HepG2 (cell line): ENCODE measurements at regions not wholly inside any gene's neighbourhood (a gene's known extent, or its start where the extent isn't known, plus 50 kb on each side); places are given as distances from the start of the nearest gene placed in this dataset.
A peak's percentile ranks its signal among the peaks of the same experiment; 100 is the strongest.

Source experiments
- ARID2 ChIP-seq: sonication (generic); formaldehyde crosslinking; IDR thresholded peaks from 2 replicates; pipeline ENCODE4 v1.8.1; 2022; ENCODE audit warnings: mild to moderate bottlenecking, missing genetic modification reagents, borderline replicate concordance
- FLYWCH1 ChIP-seq: sonication (generic); formaldehyde crosslinking; IDR thresholded peaks from 2 replicates; pipeline ENCODE4 v1.8.1; 2023; ENCODE audit warnings: mild to moderate bottlenecking, missing genetic modification reagents
- HOXA3 ChIP-seq: sonication (generic); formaldehyde crosslinking; IDR thresholded peaks from 2 replicates; pipeline ENCODE4 v1.5.0; 2020; ENCODE audit warnings: missing genetic modification reagents
- KLF12 ChIP-seq: sonication (generic); formaldehyde crosslinking; IDR thresholded peaks from 2 replicates; pipeline ENCODE4 v1.4.0; 2020; ENCODE audit warnings: missing genetic modification reagents, borderline replicate concordance
- MED8 ChIP-seq: sonication (generic); formaldehyde crosslinking; IDR thresholded peaks from 2 replicates; pipeline ENCODE4 v1.8.1; 2023; ENCODE audit warnings: mild to moderate bottlenecking, missing genetic modification reagents; ENCODE audit not compliant: insufficient replicate concordance
- MYC ChIP-seq: sonication (generic); formaldehyde crosslinking; IDR thresholded peaks from 2 replicates; pipeline ENCODE4 v1.9.0; 2021; ENCODE audit warnings: missing genetic modification reagents, borderline replicate concordance
- NR2F2 ChIP-seq: IDR thresholded peaks from 2 replicates; pipeline ENCODE4 v1.6.1; 2012; ENCODE audit warnings: low read depth, inconsistent platforms, borderline replicate concordance
- SP4 ChIP-seq: sonication (generic); formaldehyde crosslinking; IDR thresholded peaks from 2 replicates; pipeline ENCODE4 v1.8.1; 2023; ENCODE audit warnings: mild to moderate bottlenecking, missing genetic modification reagents
- SPEN ChIP-seq: sonication (generic); formaldehyde crosslinking; IDR thresholded peaks from 2 replicates; pipeline ENCODE4 v1.5.1; 2020; ENCODE audit warnings: low read depth, mild to moderate bottlenecking, missing genetic modification reagents
- TMF1 ChIP-seq: sonication (generic); formaldehyde crosslinking; IDR thresholded peaks from 2 replicates; pipeline ENCODE4 v1.8.1; 2022; ENCODE audit warnings: low read depth, missing genetic modification reagents
- TSC22D2 ChIP-seq: sonication (generic); formaldehyde crosslinking; IDR thresholded peaks from 2 replicates; pipeline ENCODE4 v1.5.1; 2020; ENCODE audit warnings: missing genetic modification reagents, mild to moderate bottlenecking, borderline replicate concordance
- ZC3H13 ChIP-seq: sonication (generic); formaldehyde crosslinking; IDR thresholded peaks from 2 replicates; pipeline ENCODE4 v1.8.1; 2023; ENCODE audit warnings: mild to moderate bottlenecking, missing genetic modification reagents, moderate library complexity
- ZFP37 ChIP-seq: sonication (generic); formaldehyde crosslinking; IDR thresholded peaks from 2 replicates; pipeline ENCODE4 v1.4.0; 2020; ENCODE audit warnings: missing genetic modification reagents, borderline replicate concordance
- ZNF501 ChIP-seq: sonication (generic); formaldehyde crosslinking; IDR thresholded peaks from 2 replicates; pipeline ENCODE4 v1.5.1; 2020; ENCODE audit warnings: mild to moderate bottlenecking, moderate library complexity, missing genetic modification reagents
- TF ChIP-seq, protein P1 (sequence below): sonication (generic); formaldehyde crosslinking; IDR thresholded peaks from 2 replicates; pipeline ENCODE4 v1.4.0; 2020; ENCODE audit warnings: missing genetic modification reagents
- TF ChIP-seq, protein P2 (sequence below): sonication (generic); formaldehyde crosslinking; IDR thresholded peaks from 2 replicates; pipeline ENCODE4 v1.8.1; 2023; ENCODE audit warnings: mild to moderate bottlenecking, missing genetic modification reagents, borderline replicate concordance
- TF ChIP-seq, protein P3 (sequence below): sonication (generic); formaldehyde crosslinking; IDR thresholded peaks from 2 replicates; pipeline ENCODE4 v1.4.0; 2020; ENCODE audit warnings: low read depth, mild to moderate bottlenecking, missing genetic modification reagents
- TF ChIP-seq, protein P4 (sequence below): IDR thresholded peaks from 2 replicates; pipeline ENCODE4 v1.6.1; 2012; ENCODE audit warnings: low read length, improper control_type of control experiment
- TF ChIP-seq, protein P5 (sequence below): sonication (generic); formaldehyde crosslinking; IDR thresholded peaks from 2 replicates; pipeline ENCODE4 v1.4.0; 2020; ENCODE audit warnings: missing genetic modification reagents, mild to moderate bottlenecking, borderline replicate concordance

DNA sequence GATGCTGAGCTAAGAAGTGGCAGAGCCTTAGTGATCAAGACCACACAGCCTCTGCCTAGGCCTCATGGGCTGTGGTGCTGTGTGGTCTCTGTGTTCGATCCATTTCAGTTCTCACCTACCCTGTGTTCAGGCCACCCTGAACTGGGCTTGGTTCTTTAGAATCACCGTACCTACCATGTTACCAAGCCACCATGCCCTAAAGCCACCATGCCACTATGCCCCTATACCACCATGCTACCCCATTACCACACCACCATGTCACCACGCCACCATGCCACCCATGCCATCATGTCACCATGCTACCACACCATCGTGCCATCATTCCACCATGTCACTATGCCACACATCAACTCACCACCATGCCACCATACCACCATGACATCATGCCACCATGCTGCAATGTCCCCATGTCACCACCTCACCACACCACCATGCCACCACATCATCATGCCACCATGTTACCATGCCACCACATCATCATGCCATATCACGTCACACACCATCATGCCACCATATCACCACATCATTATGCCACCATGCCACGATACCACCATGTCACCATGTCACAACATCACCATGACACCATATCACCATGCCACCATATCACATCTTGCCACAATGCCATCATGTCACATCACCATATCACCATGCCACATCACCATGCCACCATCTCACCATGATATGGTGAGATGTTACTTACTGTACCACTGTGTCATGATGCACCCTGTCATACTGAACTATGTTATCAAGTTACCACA lies 191.0 kb upstream of the ARL4C start (continued):
- TF ChIP-seq, protein P1, sequence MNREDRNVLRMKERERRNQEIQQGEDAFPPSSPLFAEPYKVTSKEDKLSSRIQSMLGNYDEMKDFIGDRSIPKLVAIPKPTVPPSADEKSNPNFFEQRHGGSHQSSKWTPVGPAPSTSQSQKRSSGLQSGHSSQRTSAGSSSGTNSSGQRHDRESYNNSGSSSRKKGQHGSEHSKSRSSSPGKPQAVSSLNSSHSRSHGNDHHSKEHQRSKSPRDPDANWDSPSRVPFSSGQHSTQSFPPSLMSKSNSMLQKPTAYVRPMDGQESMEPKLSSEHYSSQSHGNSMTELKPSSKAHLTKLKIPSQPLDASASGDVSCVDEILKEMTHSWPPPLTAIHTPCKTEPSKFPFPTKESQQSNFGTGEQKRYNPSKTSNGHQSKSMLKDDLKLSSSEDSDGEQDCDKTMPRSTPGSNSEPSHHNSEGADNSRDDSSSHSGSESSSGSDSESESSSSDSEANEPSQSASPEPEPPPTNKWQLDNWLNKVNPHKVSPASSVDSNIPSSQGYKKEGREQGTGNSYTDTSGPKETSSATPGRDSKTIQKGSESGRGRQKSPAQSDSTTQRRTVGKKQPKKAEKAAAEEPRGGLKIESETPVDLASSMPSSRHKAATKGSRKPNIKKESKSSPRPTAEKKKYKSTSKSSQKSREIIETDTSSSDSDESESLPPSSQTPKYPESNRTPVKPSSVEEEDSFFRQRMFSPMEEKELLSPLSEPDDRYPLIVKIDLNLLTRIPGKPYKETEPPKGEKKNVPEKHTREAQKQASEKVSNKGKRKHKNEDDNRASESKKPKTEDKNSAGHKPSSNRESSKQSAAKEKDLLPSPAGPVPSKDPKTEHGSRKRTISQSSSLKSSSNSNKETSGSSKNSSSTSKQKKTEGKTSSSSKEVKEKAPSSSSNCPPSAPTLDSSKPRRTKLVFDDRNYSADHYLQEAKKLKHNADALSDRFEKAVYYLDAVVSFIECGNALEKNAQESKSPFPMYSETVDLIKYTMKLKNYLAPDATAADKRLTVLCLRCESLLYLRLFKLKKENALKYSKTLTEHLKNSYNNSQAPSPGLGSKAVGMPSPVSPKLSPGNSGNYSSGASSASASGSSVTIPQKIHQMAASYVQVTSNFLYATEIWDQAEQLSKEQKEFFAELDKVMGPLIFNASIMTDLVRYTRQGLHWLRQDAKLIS = no peak
- peak; percentile 44; the same call in 1 of the 2 replicates for TF ChIP-seq MYC (CRISPR knock-in tag)
- TF ChIP-seq HOXA3 = no peak; the same call in 1 of the 2 replicates
- peak; percentile 60; the same call in 1 of the 2 replicates for TF ChIP-seq ZC3H13 (CRISPR knock-in tag)
- TF ChIP-seq, protein P2, sequence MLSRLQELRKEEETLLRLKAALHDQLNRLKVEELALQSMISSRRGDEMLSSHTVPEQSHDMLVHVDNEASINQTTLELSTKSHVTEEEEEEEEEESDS (CRISPR knock-in tag) = no peak
- TF ChIP-seq NR2F2 = no peak
- TF ChIP-seq FLYWCH1 = no peak
- TF ChIP-seq ZFP37 (CRISPR knock-in tag) = no peak
- no peak for TF ChIP-seq MED8 (CRISPR knock-in tag)
- TF ChIP-seq ZNF501 = no peak
- TF ChIP-seq ARID2 = 0 out of 2 replicates have a peak, but pooled peaks have one; percentile 33
- TF ChIP-seq TSC22D2 (CRISPR knock-in tag) = no peak
- no peak for TF ChIP-seq KLF12 (CRISPR knock-in tag)
- peak; percentile 62; the same call in 1 of the 2 replicates for TF ChIP-seq TMF1 (CRISPR knock-in tag)
- peak; percentile 69; the same call in 1 of the 2 replicates for TF ChIP-seq SPEN (CRISPR knock-in tag)
- TF ChIP-seq, protein P3, sequence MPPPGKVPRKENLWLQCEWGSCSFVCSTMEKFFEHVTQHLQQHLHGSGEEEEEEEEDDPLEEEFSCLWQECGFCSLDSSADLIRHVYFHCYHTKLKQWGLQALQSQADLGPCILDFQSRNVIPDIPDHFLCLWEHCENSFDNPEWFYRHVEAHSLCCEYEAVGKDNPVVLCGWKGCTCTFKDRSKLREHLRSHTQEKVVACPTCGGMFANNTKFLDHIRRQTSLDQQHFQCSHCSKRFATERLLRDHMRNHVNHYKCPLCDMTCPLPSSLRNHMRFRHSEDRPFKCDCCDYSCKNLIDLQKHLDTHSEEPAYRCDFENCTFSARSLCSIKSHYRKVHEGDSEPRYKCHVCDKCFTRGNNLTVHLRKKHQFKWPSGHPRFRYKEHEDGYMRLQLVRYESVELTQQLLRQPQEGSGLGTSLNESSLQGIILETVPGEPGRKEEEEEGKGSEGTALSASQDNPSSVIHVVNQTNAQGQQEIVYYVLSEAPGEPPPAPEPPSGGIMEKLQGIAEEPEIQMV (CRISPR knock-in tag) = no peak
- TF ChIP-seq SP4 = no peak; the same call in 1 of the 2 replicates
- TF ChIP-seq, protein P4, sequence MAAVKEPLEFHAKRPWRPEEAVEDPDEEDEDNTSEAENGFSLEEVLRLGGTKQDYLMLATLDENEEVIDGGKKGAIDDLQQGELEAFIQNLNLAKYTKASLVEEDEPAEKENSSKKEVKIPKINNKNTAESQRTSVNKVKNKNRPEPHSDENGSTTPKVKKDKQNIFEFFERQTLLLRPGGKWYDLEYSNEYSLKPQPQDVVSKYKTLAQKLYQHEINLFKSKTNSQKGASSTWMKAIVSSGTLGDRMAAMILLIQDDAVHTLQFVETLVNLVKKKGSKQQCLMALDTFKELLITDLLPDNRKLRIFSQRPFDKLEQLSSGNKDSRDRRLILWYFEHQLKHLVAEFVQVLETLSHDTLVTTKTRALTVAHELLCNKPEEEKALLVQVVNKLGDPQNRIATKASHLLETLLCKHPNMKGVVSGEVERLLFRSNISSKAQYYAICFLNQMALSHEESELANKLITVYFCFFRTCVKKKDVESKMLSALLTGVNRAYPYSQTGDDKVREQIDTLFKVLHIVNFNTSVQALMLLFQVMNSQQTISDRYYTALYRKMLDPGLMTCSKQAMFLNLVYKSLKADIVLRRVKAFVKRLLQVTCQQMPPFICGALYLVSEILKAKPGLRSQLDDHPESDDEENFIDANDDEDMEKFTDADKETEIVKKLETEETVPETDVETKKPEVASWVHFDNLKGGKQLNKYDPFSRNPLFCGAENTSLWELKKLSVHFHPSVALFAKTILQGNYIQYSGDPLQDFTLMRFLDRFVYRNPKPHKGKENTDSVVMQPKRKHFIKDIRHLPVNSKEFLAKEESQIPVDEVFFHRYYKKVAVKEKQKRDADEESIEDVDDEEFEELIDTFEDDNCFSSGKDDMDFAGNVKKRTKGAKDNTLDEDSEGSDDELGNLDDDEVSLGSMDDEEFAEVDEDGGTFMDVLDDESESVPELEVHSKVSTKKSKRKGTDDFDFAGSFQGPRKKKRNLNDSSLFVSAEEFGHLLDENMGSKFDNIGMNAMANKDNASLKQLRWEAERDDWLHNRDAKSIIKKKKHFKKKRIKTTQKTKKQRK = no peak
- TF ChIP-seq, protein P5, sequence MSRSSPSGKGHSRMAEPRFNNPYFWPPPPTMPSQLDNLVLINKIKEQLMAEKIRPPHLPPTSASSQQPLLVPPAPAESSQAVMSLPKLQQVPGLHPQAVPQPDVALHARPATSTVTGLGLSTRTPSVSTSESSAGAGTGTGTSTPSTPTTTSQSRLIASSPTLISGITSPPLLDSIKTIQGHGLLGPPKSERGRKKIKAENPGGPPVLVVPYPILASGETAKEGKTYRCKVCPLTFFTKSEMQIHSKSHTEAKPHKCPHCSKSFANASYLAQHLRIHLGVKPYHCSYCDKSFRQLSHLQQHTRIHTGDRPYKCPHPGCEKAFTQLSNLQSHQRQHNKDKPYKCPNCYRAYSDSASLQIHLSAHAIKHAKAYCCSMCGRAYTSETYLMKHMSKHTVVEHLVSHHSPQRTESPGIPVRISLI (CRISPR knock-in tag) = no peak
